GM06990 (cell line): ENCODE measurements at regions not wholly inside any gene's neighbourhood (a gene's known extent, or its start where the extent isn't known, plus 50 kb on each side); places are given as distances from the start of the nearest gene placed in this dataset.

Experiments used
- DNase-seq: peaks from one replicate; pipeline ENCODE4 v3.0.0-alpha.2; 2011; ENCODE audit not compliant: insufficient read length; ENCODE audit errors: extremely low read depth
- H3K27me3 ChIP-seq: replicated peaks from 2 replicates; pipeline ENCODE4 v1.6.0; 2011; ENCODE audit warnings: low read length; ENCODE audit not compliant: control insufficient read depth, insufficient read depth
- H3K36me3 ChIP-seq: 2 replicates; pipeline ENCODE4 v1.5.1; 2011; ENCODE audit warnings: low read length; ENCODE audit not compliant: control insufficient read depth, insufficient read depth
- H3K4me3 ChIP-seq: replicated peaks from 2 replicates; pipeline ENCODE4 v1.5.1; 2011; ENCODE audit warnings: low read depth, mild to moderate bottlenecking, control low read depth, low read length
- CTCF ChIP-seq: IDR thresholded peaks from 2 replicates; pipeline ENCODE4 v1.5.1; 2011; ENCODE audit warnings: low read length, control low read depth, mild to moderate bottlenecking, inconsistent platforms; ENCODE audit not compliant: insufficient read depth, poor library complexity, severe bottlenecking

GRCh38 chr9:22582221-22582620 is 135.6 kb downstream of the DMRTA1 start:
- Histone ChIP-seq H3K36me3 (no peaks in the 10 kb centered on the region), H3K4me3 (no peak overlapping the region), H3K27me3 (no peaks in the 10 kb centered on the region)
- no peak for DNase-seq
- TF ChIP-seq CTCF: no peak

GRCh38 chr9:22588918-22589317 is 142.3 kb downstream of the DMRTA1 start:
- TF ChIP-seq CTCF: no peak
- Histone ChIP-seq H3K27me3 (no peaks in the 10 kb centered on the region), H3K36me3 (no peaks in the 10 kb centered on the region), H3K4me3 (no peak overlapping the region)
- DNase-seq: no peak

GRCh38 chr9:22590336-22591033 is 143.9 kb downstream of the DMRTA1 start:
- no peaks in the 10 kb centered on the region for H3K27me3 ChIP-seq
- DNase-seq: no peak
- no peak for TF ChIP-seq CTCF
- H3K4me3 ChIP-seq: no peak overlapping the region
- H3K36me3 ChIP-seq: no peaks in the 10 kb centered on the region

GRCh38 chr9:22595805-22596204 is 149.2 kb downstream of the DMRTA1 start:
- Histone ChIP-seq H3K36me3 (no peaks in the 10 kb centered on the region), H3K27me3 (no peaks in the 10 kb centered on the region), H3K4me3 (no peak overlapping the region)
- no peak for TF ChIP-seq CTCF
- DNase-seq: no peak

GRCh38 chr9:22617156-22617555 is 170.5 kb downstream of the DMRTA1 start:
- no peak overlapping the region for H3K4me3 ChIP-seq
- no peaks in the 10 kb centered on the region for H3K27me3 ChIP-seq
- no peak for DNase-seq
- H3K36me3 ChIP-seq: no peaks in the 10 kb centered on the region
- TF ChIP-seq CTCF: no peak

- no peak for DNase-seq
- no peak for TF ChIP-seq CTCF
Measured at GRCh38 chr9:22622815-22623214, 176.2 kb downstream of the DMRTA1 start.

More at GRCh38 chr9:22622815-22623214, 176.2 kb downstream of the DMRTA1 start:
- Histone ChIP-seq H3K36me3 (no peaks in the 10 kb centered on the region), H3K27me3 (no peaks in the 10 kb centered on the region), H3K4me3 (no peak overlapping the region)
